Stomach (tissue), 4 donors: ENCODE measurements at regions not wholly inside any gene's neighbourhood (a gene's known extent, or its start where the extent isn't known, plus 50 kb on each side); places are given as distances from the start of the nearest gene placed in this dataset.

Source experiments
- CTCF ChIP-seq, 7 experiments: fragments of 450-650 bp in 4 of 7; fragments of 200-600 bp in 3 of 7; sonication (generic) in 3 of 7; IDR thresholded peaks; one replicate each; pipeline ENCODE4 v1.5.1; 2016 to 2019; ENCODE audit warnings: antibody characterized with exemption in 7 of 7, control low read depth in 2 of 7, mild to moderate bottlenecking in 1 of 7
- EP300 ChIP-seq: sonication (generic); formaldehyde crosslinking; IDR thresholded peaks from one replicate; pipeline ENCODE4 v1.6.1; 2017; ENCODE audit warnings: antibody characterized with exemption
- POLR2A ChIP-seq, 4 donors: fragments of 450-650 bp; IDR thresholded peaks; one replicate each; pipeline ENCODE4 v1.6.1; 2016; ENCODE audit warnings: antibody characterized with exemption in 4 of 4, control low read depth in 2 of 4, mild to moderate bottlenecking in 1 of 4, moderate library complexity in 1 of 4

GRCh38 chr5:143893638-143894037 is 81.7 kb downstream of the HMHB1 start:
- TF ChIP-seq CTCF (IDR thresholded peaks at IDR 0.05), result no peak
- TF ChIP-seq POLR2A (IDR thresholded peaks at IDR 0.05), result no peak
- TF ChIP-seq EP300, result no peak
